ENCODE measurements at regions not wholly inside any gene's neighbourhood (a gene's known extent, or its start where the extent isn't known, plus 50 kb on each side); places are given as distances from the start of the nearest gene placed in this dataset.

GRCh38 chr9:113646946-113647914 lies 183.7 kb downstream of the RGS3 start:
- peaks cover 8% of the 10 kb centered on the region for H3K27me3 ChIP-seq (ENCODE audit: control insufficient read depth, insufficient read depth, low read length)
- no peak overlapping the region for H3K4me3 ChIP-seq (ENCODE audit: low read length)
- H3K9ac ChIP-seq (ENCODE audit: low read depth, low read length), result no peak overlapping the region
- H3K4me2 ChIP-seq (ENCODE audit: low read length), result no peak overlapping the region
- H3K4me1 ChIP-seq (ENCODE audit: control insufficient read depth, insufficient read depth, low read length), result peaks cover 28% of the 10 kb centered on the region
- no peaks in the 10 kb centered on the region for H3K36me3 ChIP-seq (ENCODE audit: insufficient read depth, low read length)
- H3K9me3 ChIP-seq (replicated peaks; ENCODE audit: low read length), result no peaks in the 10 kb centered on the region

GRCh38 chr9:113648048-113648447 lies 184.5 kb downstream of the RGS3 start:
- Histone ChIP-seq H3K9ac (ENCODE audit: low read depth, low read length) (no peak overlapping the region), H3K4me2 (ENCODE audit: low read length) (no peak overlapping the region), H3K27me3 (ENCODE audit: control insufficient read depth, insufficient read depth, low read length) (peaks cover 8% of the 10 kb centered on the region), H3K9me3 (replicated peaks; ENCODE audit: low read length) (no peaks in the 10 kb centered on the region), H3K4me1 (ENCODE audit: control insufficient read depth, insufficient read depth, low read length) (peaks cover 34% of the 10 kb centered on the region), H3K4me3 (ENCODE audit: low read length) (no peak overlapping the region), H3K36me3 (ENCODE audit: insufficient read depth, low read length) (no peaks in the 10 kb centered on the region)

- Histone ChIP-seq H3K27me3 (ENCODE audit: control insufficient read depth, insufficient read depth, low read length) (peaks cover 8% of the 10 kb centered on the region), H3K4me1 (ENCODE audit: control insufficient read depth, insufficient read depth, low read length) (peaks cover 34% of the 10 kb centered on the region), H3K9ac (ENCODE audit: low read depth, low read length) (no peak overlapping the region), H3K36me3 (ENCODE audit: insufficient read depth, low read length) (no peaks in the 10 kb centered on the region), H3K9me3 (replicated peaks; ENCODE audit: low read length) (no peaks in the 10 kb centered on the region), H3K4me2 (ENCODE audit: low read length) (no peak overlapping the region), H3K4me3 (ENCODE audit: low read length) (no peak overlapping the region)
Measured at GRCh38 chr9:113648586-113648985, 185.1 kb downstream of the RGS3 start.

- Histone ChIP-seq H3K4me2 (ENCODE audit: low read length) (no peak overlapping the region), H3K27me3 (ENCODE audit: control insufficient read depth, insufficient read depth, low read length) (peaks cover 8% of the 10 kb centered on the region), H3K4me3 (ENCODE audit: low read length) (no peak overlapping the region), H3K4me1 (ENCODE audit: control insufficient read depth, insufficient read depth, low read length) (peaks cover 34% of the 10 kb centered on the region), H3K9ac (ENCODE audit: low read depth, low read length) (no peak overlapping the region), H3K36me3 (ENCODE audit: insufficient read depth, low read length) (no peaks in the 10 kb centered on the region), H3K9me3 (replicated peaks; ENCODE audit: low read length) (no peaks in the 10 kb centered on the region)
Measured at GRCh38 chr9:113649054-113649453, 185.5 kb downstream of the RGS3 start.

- no peak overlapping the region for H3K4me3 ChIP-seq (ENCODE audit: low read length)
- H3K36me3 ChIP-seq (ENCODE audit: insufficient read depth, low read length), result no peaks in the 10 kb centered on the region
- H3K27me3 ChIP-seq (ENCODE audit: control insufficient read depth, insufficient read depth, low read length), result peaks cover 5% of the 10 kb centered on the region
- no peak overlapping the region for H3K4me2 ChIP-seq (ENCODE audit: low read length)
- peaks cover 34% of the 10 kb centered on the region for H3K4me1 ChIP-seq (ENCODE audit: control insufficient read depth, insufficient read depth, low read length)
- peak overlapping the region; percentile 13 for H3K9ac ChIP-seq (ENCODE audit: low read depth, low read length)
- no peaks in the 10 kb centered on the region for H3K9me3 ChIP-seq (replicated peaks; ENCODE audit: low read length)
Measured at GRCh38 chr9:113649855-113650206, 186.3 kb downstream of the RGS3 start.

GRCh38 chr9:113650207-113651131 lies 186.9 kb downstream of the RGS3 start:
- Histone ChIP-seq H3K4me1 (ENCODE audit: control insufficient read depth, insufficient read depth, low read length) (peaks cover 38% of the 10 kb centered on the region), H3K9me3 (replicated peaks; ENCODE audit: low read length) (no peaks in the 10 kb centered on the region), H3K9ac (ENCODE audit: low read depth, low read length) (peak overlapping the region; percentile 13)

GRCh38 chr9:113651896-113652295 lies 188.4 kb downstream of the RGS3 start:
- no peaks in the 10 kb centered on the region for H3K9me3 ChIP-seq (replicated peaks; ENCODE audit: low read length)
- no peak overlapping the region for H3K9ac ChIP-seq (ENCODE audit: low read depth, low read length)
- H3K27me3 ChIP-seq (ENCODE audit: control insufficient read depth, insufficient read depth, low read length), result peaks cover 2% of the 10 kb centered on the region
- no peak overlapping the region for H3K4me2 ChIP-seq (ENCODE audit: low read length)
- H3K4me1 ChIP-seq (ENCODE audit: control insufficient read depth, insufficient read depth, low read length), result peaks cover 38% of the 10 kb centered on the region
- H3K36me3 ChIP-seq (ENCODE audit: insufficient read depth, low read length), result no peaks in the 10 kb centered on the region
- H3K4me3 ChIP-seq (ENCODE audit: low read length), result no peak overlapping the region

More at GRCh38 chr9:113650207-113651131, 186.9 kb downstream of the RGS3 start:
- Histone ChIP-seq H3K27me3 (ENCODE audit: control insufficient read depth, insufficient read depth, low read length) (peaks cover 3% of the 10 kb centered on the region), H3K4me3 (ENCODE audit: low read length) (no peak overlapping the region), H3K36me3 (ENCODE audit: insufficient read depth, low read length) (no peaks in the 10 kb centered on the region), H3K4me2 (ENCODE audit: low read length) (no peak overlapping the region)

- H3K27me3 ChIP-seq (ENCODE audit: control insufficient read depth, insufficient read depth, low read length), result peaks cover 2% of the 10 kb centered on the region
- no peak overlapping the region for H3K4me3 ChIP-seq (ENCODE audit: low read length)
- no peaks in the 10 kb centered on the region for H3K36me3 ChIP-seq (ENCODE audit: insufficient read depth, low read length)
- no peaks in the 10 kb centered on the region for H3K9me3 ChIP-seq (replicated peaks; ENCODE audit: low read length)
- no peak overlapping the region for H3K4me2 ChIP-seq (ENCODE audit: low read length)
- H3K4me1 ChIP-seq (ENCODE audit: control insufficient read depth, insufficient read depth, low read length), result peaks cover 38% of the 10 kb centered on the region
- H3K9ac ChIP-seq (ENCODE audit: low read depth, low read length), result no peak overlapping the region
Measured at GRCh38 chr9:113652355-113653152, 189.0 kb downstream of the RGS3 start.

GRCh38 chr9:113653746-113654604 lies 190.4 kb downstream of the RGS3 start:
- Histone ChIP-seq H3K9me3 (replicated peaks; ENCODE audit: low read length) (no peaks in the 10 kb centered on the region), H3K27me3 (ENCODE audit: control insufficient read depth, insufficient read depth, low read length) (peaks cover 2% of the 10 kb centered on the region), H3K36me3 (ENCODE audit: insufficient read depth, low read length) (no peaks in the 10 kb centered on the region), H3K4me1 (ENCODE audit: control insufficient read depth, insufficient read depth, low read length) (peaks cover 41% of the 10 kb centered on the region), H3K4me2 (ENCODE audit: low read length) (no peak overlapping the region), H3K4me3 (ENCODE audit: low read length) (no peak overlapping the region), H3K9ac (ENCODE audit: low read depth, low read length) (no peak overlapping the region)

GRCh38 chr9:113654605-113655428 lies 191.3 kb downstream of the RGS3 start:
- Histone ChIP-seq H3K27me3 (ENCODE audit: control insufficient read depth, insufficient read depth, low read length) (peaks cover 6% of the 10 kb centered on the region), H3K36me3 (ENCODE audit: insufficient read depth, low read length) (no peaks in the 10 kb centered on the region), H3K4me2 (ENCODE audit: low read length) (peak overlapping the region; percentile 12), H3K4me1 (ENCODE audit: control insufficient read depth, insufficient read depth, low read length) (peaks cover 36% of the 10 kb centered on the region), H3K4me3 (ENCODE audit: low read length) (no peak overlapping the region), H3K9ac (ENCODE audit: low read depth, low read length) (peak overlapping the region; percentile 19), H3K9me3 (replicated peaks; ENCODE audit: low read length) (no peaks in the 10 kb centered on the region)
